A549 (cell line): ENCODE measurements at regions not wholly inside any gene's neighbourhood (a gene's known extent, or its start where the extent isn't known, plus 50 kb on each side); places are given as distances from the start of the nearest gene placed in this dataset.

Experiments
- ATAC-seq, 2 experiments: fragments of 200-7000 bp in 1 of 2; fragments of >200 bp in 1 of 2; cut with Nextera tagmentation in 1 of 2; cut with Tn5 transposase in 1 of 2; 3 replicates each; pipeline versions ENCODE4 v1.8.0 to v1.9.1; 2018 to 2020; ENCODE audit warnings: mild to moderate bottlenecking in 1 of 2, moderate library complexity in 1 of 2
- CTCF ChIA-PET: fragments of 300-600 bp; sonication (Branson Sonifier 250); formaldehyde crosslinking; extraction: SDS; loops from one replicate; lab custom pipeline; 2021; ENCODE audit warnings: antibody characterized with exemption, inconsistent platforms; lab: Yijun Ruan, JAX
- POLR2A ChIA-PET: fragments of 350-600 bp; formaldehyde crosslinking; extraction: SDS; loops from one replicate; lab custom pipeline; 2021; ENCODE audit warnings: antibody characterized with exemption, inconsistent platforms; lab: Yijun Ruan, JAX
- DNase-seq, 2 experiments: peaks; one replicate each; pipeline versions ENCODE4 v3.0.0 to v3.0.0-alpha.2; 2011 to 2016; ENCODE audit warnings: low read depth in 1 of 2, low spot score in 1 of 2
- FAIRE-seq: peaks from 2 replicates; lab custom pipeline; 2011; peaks lifted over from hg19 to GRCh38; lab: Jason Lieb, UNC
- H3K27ac ChIP-seq, 2 experiments: fragments of >200 bp; sonication (Bioruptor Twin); formaldehyde crosslinking; 3 replicates each; pipeline ENCODE4 v1.5.1; 2016 to 2017
- H3K4me1 ChIP-seq: fragments of >200 bp; sonication (Bioruptor Twin); formaldehyde crosslinking; 3 replicates; pipeline ENCODE4 v1.6.1; 2016
- H3K4me2 ChIP-seq: fragments of >200 bp; sonication (Bioruptor Twin); formaldehyde crosslinking; 3 replicates; pipeline ENCODE4 v1.6.1; 2016
- H3K4me3 ChIP-seq: fragments of >200 bp; sonication (Bioruptor Twin); formaldehyde crosslinking; 3 replicates; pipeline ENCODE4 v1.5.1; 2016
- H3K9me3 ChIP-seq: fragments of >200 bp; sonication (Bioruptor Twin); formaldehyde crosslinking; 3 replicates; pipeline ENCODE4 v1.6.1; 2016
- ATOH8 ChIP-seq: fragments of 250-450 bp; sonication (Bioruptor Pico); IDR thresholded peaks from 2 replicates; pipeline ENCODE4 v1.5.0; 2020; ENCODE audit warnings: low read depth, mild to moderate bottlenecking, moderate library complexity
- BHLHE40 ChIP-seq: IDR thresholded peaks from 2 replicates; pipeline ENCODE4 v1.6.1; 2012; ENCODE audit warnings: low read depth, low read length, inconsistent platforms
- CBX8 ChIP-seq: fragments of 200-600 bp; sonication (generic); IDR thresholded peaks from 2 replicates; pipeline ENCODE4 v1.6.1; 2016
- CHD2 ChIP-seq: fragments of 150-350 bp; IDR thresholded peaks from 2 replicates; pipeline ENCODE4 v1.6.1; 2014; ENCODE audit warnings: low read length; ENCODE audit not compliant: partially characterized antibody
- EHF ChIP-seq: fragments of 250-450 bp; sonication (Bioruptor Pico); IDR thresholded peaks from 2 replicates; pipeline ENCODE4 v1.5.0; 2020; ENCODE audit warnings: mild to moderate bottlenecking
- ESRRA ChIP-seq: fragments of 150-350 bp; IDR thresholded peaks from 2 replicates; pipeline ENCODE4 v1.6.1; 2014; ENCODE audit warnings: mild to moderate bottlenecking, low read length, borderline replicate concordance
- FOSL2 ChIP-seq, 2 experiments: fragments of 450-650 bp in 1 of 2; fragments of >200 bp in 1 of 2; sonication (Bioruptor Twin) in 1 of 2; formaldehyde crosslinking; IDR thresholded peaks; 2 replicates each; pipeline versions ENCODE4 v1.5.0 to v1.6.1; 2016 to 2020; ENCODE audit warnings: mild to moderate bottlenecking in 1 of 2, moderate library complexity in 1 of 2
- HMGXB4 ChIP-seq: fragments of 250-450 bp; sonication (Bioruptor Pico); IDR thresholded peaks from 2 replicates; pipeline ENCODE4 v1.5.0; 2021; ENCODE audit warnings: mild to moderate bottlenecking, moderate library complexity, borderline replicate concordance
- HOXA7 ChIP-seq: fragments of 250-450 bp; sonication (Bioruptor Pico); IDR thresholded peaks from 2 replicates; pipeline ENCODE4 v1.5.0; 2020; ENCODE audit warnings: mild to moderate bottlenecking, moderate library complexity
- KDM1A ChIP-seq: fragments of 200-600 bp; sonication (generic); IDR thresholded peaks from 2 replicates; pipeline ENCODE4 v1.6.1; 2016; ENCODE audit warnings: low read depth, mild to moderate bottlenecking
- MAX ChIP-seq: IDR thresholded peaks from 2 replicates; pipeline ENCODE4 v1.6.1; 2012
- PBX3 ChIP-seq: IDR thresholded peaks from 2 replicates; pipeline ENCODE4 v1.6.1; 2012
- PHF8 ChIP-seq: fragments of 200-600 bp; sonication (generic); IDR thresholded peaks from 2 replicates; pipeline ENCODE4 v1.6.1; 2016; ENCODE audit warnings: low read depth, mild to moderate bottlenecking, antibody characterized with exemption, moderate library complexity, borderline replicate concordance
- RAD21 ChIP-seq, 2 experiments: fragments of >200 bp in 1 of 2; sonication (Bioruptor Twin) in 1 of 2; formaldehyde crosslinking in 1 of 2; IDR thresholded peaks in 1 of 2; conservative IDR thresholded peaks in 1 of 2; 2 replicates in 1 of 2; 3 replicates in 1 of 2; pipeline ENCODE4 v1.6.1; 2012 to 2018; ENCODE audit warnings: inconsistent platforms in 1 of 2
- SMC3 ChIP-seq: fragments of >200 bp; sonication (Bioruptor Twin); formaldehyde crosslinking; IDR thresholded peaks from 3 replicates; pipeline ENCODE4 v1.6.1; 2018; ENCODE audit warnings: inconsistent platforms
- ZC3H11A ChIP-seq: fragments of 450-650 bp; IDR thresholded peaks from 2 replicates; pipeline ENCODE4 v1.6.1; 2014; ENCODE audit warnings: antibody characterized with exemption, mild to moderate bottlenecking
- ZFP36 ChIP-seq: fragments of 450-650 bp; IDR thresholded peaks from 2 replicates; pipeline ENCODE4 v1.6.1; 2014; ENCODE audit warnings: borderline replicate concordance; ENCODE audit not compliant: partially characterized antibody
- WGBS: methylation state at CpG from one replicate; pipeline ENCODE4 v1.1.6; 2017; ENCODE audit errors: missing lambda C conversion rate; 5-methylcytosine and 5-hydroxymethylcytosine counted together

GRCh38 chr2:61713457-61713856 lies 140.4 kb downstream of the FAM161A start (continued):
- no peak for TF ChIP-seq PBX3
- TF ChIP-seq PHF8 = no peak
- no peak for TF ChIP-seq HOXA7 (CRISPR knock-in tag)

GRCh38 chr2:61712060-61712459 lies 141.8 kb downstream of the FAM161A start:
- H3K27ac ChIP-seq = no peak overlapping the region
- no peak for DNase-seq
- ATAC-seq = no peak
- WGBS = 69% methylated on average over 4 of the region's 4 CpGs
- H3K4me3 ChIP-seq = no peak overlapping the region
- no peak overlapping the region for H3K4me2 ChIP-seq
- CTCF ChIA-PET = interaction anchor here (0.6 kb wide), 1 partner anchor 52 kb away, joined by 3 read pairs; no protein-coding TSS in a partner anchor
- no peak for TF ChIP-seq HMGXB4 (CRISPR knock-in tag)
- TF ChIP-seq CBX8 = no peak
- TF ChIP-seq BHLHE40 = no peak
- no peak for TF ChIP-seq MAX
- TF ChIP-seq CHD2 = no peak
- no peak for TF ChIP-seq KDM1A
- no peak for TF ChIP-seq EHF (CRISPR knock-in tag)
- TF ChIP-seq, all 56 proteins: peak for 0
- FAIRE-seq = no peak
- peaks cover 15% of the 10 kb centered on the region; the same call in 2 of the 3 replicates for H3K4me1 ChIP-seq
- no peaks in the 10 kb centered on the region for H3K9me3 ChIP-seq
- POLR2A ChIA-PET = no interaction called here

- CTCF ChIA-PET = interaction anchor here (0.6 to 1.0 kb wide), 2 partner anchors 15 to 41 kb away, joined by 3 read pairs; no protein-coding TSS in a partner anchor
- Histone ChIP-seq H3K4me2 (no peak overlapping the region), H3K9me3 (no peaks in the 10 kb centered on the region), H3K27ac (no peak overlapping the region)
- DNase-seq (no peak), ATAC-seq (no peak)
- TF ChIP-seq ZC3H11A (no peak), ATOH8 (CRISPR knock-in tag) (no peak)
- TF ChIP-seq, all 56 proteins: peak for 0
- 51% methylated on average over 4 of the region's 4 CpGs for WGBS
- no peak for FAIRE-seq
- POLR2A ChIA-PET = no interaction called here
- Histone ChIP-seq H3K4me3 (no peak overlapping the region), H3K4me1 (peaks cover 15% of the 10 kb centered on the region; the same call in 2 of the 3 replicates)
These were observed 143.1 kb downstream of the FAM161A start for GRCh38 chr2:61710711-61711110.

- ATAC-seq = peak; percentile 95 to 99
- TF ChIP-seq ESRRA (peak; percentile 44; the same call in 1 of the 2 replicates), RAD21 (conservative IDR thresholded peaks at IDR 0.05 in 1 of 2, IDR thresholded peaks at IDR 0.05 in 1 of 2) (peak in 1 of 2 experiments; percentile 16; a peak in 2 of 5 replicates), FOSL2 (IDR thresholded peaks at IDR 0.05) (no peak), FOSL2 (CRISPR knock-in tag; IDR thresholded peaks at IDR 0.05) (peak; percentile 70), SMC3 (peak; percentile 27; the same call in 1 of the 3 replicates), ZFP36 (no peak)
- peak; percentile 57 to 79 for DNase-seq
- ChIA-PET POLR2A (interaction anchor here (1.3 kb wide), 1 partner anchor 56 kb away, joined by 4 read pairs; no protein-coding TSS in a partner anchor), CTCF (interaction anchor here (0.8 to 1.9 kb wide), 2 partner anchors 37 to 145 kb away, joined by 4 to 5 read pairs; partner anchors contain the start of gene FAM161A)
- Histone ChIP-seq H3K9me3 (no peaks in the 10 kb centered on the region), H3K27ac (peak overlapping the region; percentile 39 to 50; a peak in 4 of 6 replicates), H3K4me2 (peak overlapping the region; percentile 66), H3K4me1 (peaks cover 15% of the 10 kb centered on the region; the same call in 2 of the 3 replicates), H3K4me3 (no peak overlapping the region)
- FAIRE-seq = peak; percentile 65
- WGBS = 53% methylated on average over 12 of the region's 12 CpGs
These were observed 145.6 kb downstream of the FAM161A start for GRCh38 chr2:61707984-61708852.
